GM23338 (cell line): ENCODE measurements at regions not wholly inside any gene's neighbourhood (a gene's known extent, or its start where the extent isn't known, plus 50 kb on each side); places are given as distances from the start of the nearest gene placed in this dataset.

ENCODE experiments used
- ATAC-seq: fragments of 200-7000 bp; cut with Tn5 transposase; 3 replicates; pipeline ENCODE4 v1.9.1; 2020
- DNase-seq: peaks from one replicate; pipeline ENCODE4 v3.0.0-alpha.2; 2015; ENCODE audit warnings: low spot score
- H2AFZ ChIP-seq: fragments of 200-600 bp; sonication (generic); 2 replicates; pipeline ENCODE4 v1.8.0; 2016; ENCODE audit warnings: antibody characterized with exemption, mild to moderate bottlenecking, moderate library complexity
- H3F3A ChIP-seq: fragments of 200-600 bp; sonication (generic); replicated peaks from 2 replicates; pipeline ENCODE4 v1.8.0; 2017; ENCODE audit warnings: antibody characterized with exemption, mixed run types, low read depth
- H3K27ac ChIP-seq: fragments of 200-600 bp; sonication (generic); 2 replicates; pipeline ENCODE4 v1.6.1; 2016; ENCODE audit warnings: low read depth
- H3K27me3 ChIP-seq: fragments of 200-600 bp; sonication (generic); 2 replicates; pipeline ENCODE4 v1.8.0; 2016; ENCODE audit warnings: mild to moderate bottlenecking, mixed run types, moderate library complexity; ENCODE audit not compliant: insufficient read depth
- H3K36me3 ChIP-seq: fragments of 200-600 bp; sonication (generic); 2 replicates; pipeline ENCODE4 v1.8.0; 2016; ENCODE audit warnings: mild to moderate bottlenecking; ENCODE audit not compliant: insufficient read depth
- H3K4me1 ChIP-seq: fragments of 200-600 bp; sonication (generic); 2 replicates; pipeline ENCODE4 v1.8.0; 2016; ENCODE audit warnings: mild to moderate bottlenecking, moderate library complexity; ENCODE audit not compliant: insufficient read depth
- H3K4me2 ChIP-seq: fragments of 200-600 bp; sonication (generic); 2 replicates; pipeline ENCODE4 v1.7.1; 2017; ENCODE audit warnings: mixed run types
- H3K4me3 ChIP-seq: fragments of 200-600 bp; sonication (generic); 2 replicates; pipeline ENCODE4 v1.6.1; 2016; ENCODE audit warnings: mixed run types
- H3K79me2 ChIP-seq: fragments of 200-600 bp; sonication (generic); replicated peaks from 2 replicates; pipeline ENCODE4 v1.8.0; 2017; ENCODE audit warnings: mild to moderate bottlenecking; ENCODE audit not compliant: insufficient read depth
- H3K9me2 ChIP-seq: fragments of 200-600 bp; sonication (generic); 2 replicates; pipeline ENCODE4 v1.8.0; 2017; ENCODE audit not compliant: insufficient read depth
- H4K20me1 ChIP-seq: fragments of 200-600 bp; sonication (generic); replicated peaks from 2 replicates; pipeline ENCODE4 v1.8.0; 2017; ENCODE audit warnings: mild to moderate bottlenecking; ENCODE audit not compliant: insufficient read depth
- H3K27ac Mint-ChIP-seq: 2 replicates; pipeline ENCODE4 v1.8.0; 2020; ENCODE audit warnings: inconsistent platforms, mild to moderate bottlenecking, moderate library complexity, mixed read lengths
- H3K27me3 Mint-ChIP-seq: 3 replicates; pipeline ENCODE4 v1.8.0; 2022; ENCODE audit warnings: low read depth, mild to moderate bottlenecking, moderate library complexity, mixed read lengths, inconsistent platforms; ENCODE audit not compliant: insufficient read depth, poor library complexity
- H3K36me3 Mint-ChIP-seq: 3 replicates; pipeline ENCODE4 v1.8.0; 2021; ENCODE audit warnings: low read depth, mild to moderate bottlenecking, inconsistent platforms, moderate library complexity, mixed read lengths
- H3K4me1 Mint-ChIP-seq: 3 replicates; pipeline ENCODE4 v1.8.0; 2020; ENCODE audit warnings: mild to moderate bottlenecking, inconsistent platforms, mixed read lengths
- H3K4me3 Mint-ChIP-seq: 3 replicates; pipeline ENCODE4 v1.8.0; 2021; ENCODE audit warnings: moderate library complexity, mild to moderate bottlenecking, inconsistent platforms, mixed read lengths
- H3K9me3 Mint-ChIP-seq: 3 replicates; pipeline ENCODE4 v1.8.0; 2020; ENCODE audit warnings: moderate library complexity, mild to moderate bottlenecking, inconsistent platforms, mixed read lengths
- CTCF ChIP-seq, 2 experiments: fragments of 200-600 bp in 1 of 2; sonication (generic) in 1 of 2; conservative IDR thresholded peaks; 2 replicates each; pipeline versions ENCODE4 v1.5.1 to v1.6.1; 2016 to 2017; ENCODE audit warnings: antibody characterized with exemption in 2 of 2, low read depth in 2 of 2, mild to moderate bottlenecking in 2 of 2, moderate library complexity in 1 of 2
- EZH2phosphoT487 ChIP-seq: fragments of 200-600 bp; sonication (generic); IDR thresholded peaks from one replicate; pipeline ENCODE4 v1.8.1; 2018; ENCODE audit warnings: antibody characterized with exemption; ENCODE audit not compliant: unreplicated experiment
- REST ChIP-seq: IDR thresholded peaks from one replicate; pipeline ENCODE4 v1.6.1; 2018; ENCODE audit warnings: antibody characterized with exemption; ENCODE audit not compliant: unreplicated experiment
- STAT1 ChIP-seq: IDR thresholded peaks from one replicate; pipeline ENCODE4 v1.6.1; 2016; ENCODE audit warnings: antibody characterized with exemption; ENCODE audit not compliant: unreplicated experiment

GRCh38 chr7:140235114-140235513 is 58.3 kb upstream of the KDM7A start:
- H3K27ac Mint-ChIP-seq = no peak overlapping the region
- ATAC-seq = no peak

More at GRCh38 chr7:140235114-140235513, 58.3 kb upstream of the KDM7A start:
- no peaks in the 10 kb centered on the region for H3K36me3 ChIP-seq
- Mint-ChIP-seq H3K27me3 (peaks cover 14% of the 10 kb centered on the region), H3K4me1 (peaks cover 7% of the 10 kb centered on the region), H3K4me3 (no peak overlapping the region), H3K36me3 (no peaks in the 10 kb centered on the region), H3K9me3 (no peaks in the 10 kb centered on the region)
- H3F3A ChIP-seq = no peaks in the 10 kb centered on the region
- DNase-seq = no peak
- no peak overlapping the region for H3K4me3 ChIP-seq
- H2AFZ ChIP-seq = no peak overlapping the region
- peaks cover 6% of the 10 kb centered on the region for H3K4me1 ChIP-seq
- H3K4me2 ChIP-seq = no peak overlapping the region
- H3K79me2 ChIP-seq = no peaks in the 10 kb centered on the region
- no peak overlapping the region for H3K27ac ChIP-seq
- no peaks in the 10 kb centered on the region for H4K20me1 ChIP-seq
- no peaks in the 10 kb centered on the region for H3K9me2 ChIP-seq
- TF ChIP-seq REST (no peak), EZH2phosphoT487 (no peak), STAT1 (no peak), CTCF (conservative IDR thresholded peaks at IDR 0.05; ENCODE audit: low read depth in 2 of 2) (no peak)
- H3K27me3 ChIP-seq = peaks cover 4% of the 10 kb centered on the region
